Liver (tissue), 3 donors: ENCODE measurements at regions not wholly inside any gene's neighbourhood (a gene's known extent, or its start where the extent isn't known, plus 50 kb on each side); places are given as distances from the start of the nearest gene placed in this dataset.

ENCODE experiments used
- FOXA1 ChIP-seq: IDR thresholded peaks from 2 replicates; pipeline ENCODE4 v1.6.1; 2016; ENCODE audit warnings: antibody characterized with exemption
- FOXA2 ChIP-seq: IDR thresholded peaks from 2 replicates; pipeline ENCODE4 v1.6.1; 2016; ENCODE audit warnings: antibody characterized with exemption
- GABPA ChIP-seq, 2 donors: IDR thresholded peaks in 1 of 2; conservative IDR thresholded peaks in 1 of 2; 2 replicates each; pipeline ENCODE4 v1.6.1; 2016; ENCODE audit warnings: antibody characterized with exemption in 2 of 2, mild to moderate bottlenecking in 1 of 2, moderate library complexity in 1 of 2
- HNF4G ChIP-seq: IDR thresholded peaks from 2 replicates; pipeline ENCODE4 v1.6.1; 2016; ENCODE audit warnings: antibody characterized with exemption
- RAD21 ChIP-seq, 2 donors: IDR thresholded peaks; 2 replicates each; pipeline ENCODE4 v1.6.1; 2016; ENCODE audit warnings: antibody characterized with exemption in 2 of 2, mild to moderate bottlenecking in 2 of 2
- RXRA ChIP-seq, 2 donors: IDR thresholded peaks; 2 replicates each; pipeline ENCODE4 v1.6.1; 2017 to 2018; ENCODE audit warnings: antibody characterized with exemption in 2 of 2, mild to moderate bottlenecking in 1 of 2
- SP1 ChIP-seq: IDR thresholded peaks from 2 replicates; pipeline ENCODE4 v1.6.1; 2018; ENCODE audit warnings: antibody characterized with exemption, mild to moderate bottlenecking
- TAF1 ChIP-seq: conservative IDR thresholded peaks from 2 replicates; pipeline ENCODE4 v1.6.1; 2016; ENCODE audit warnings: antibody characterized with exemption, mild to moderate bottlenecking
- YY1 ChIP-seq: IDR thresholded peaks from 2 replicates; pipeline ENCODE4 v1.6.1; 2016; ENCODE audit warnings: antibody characterized with exemption, mild to moderate bottlenecking
- TF ChIP-seq, protein P1 (sequence below): fragments of 150-350 bp; IDR thresholded peaks from 2 replicates; pipeline ENCODE4 v1.5.1; 2017; ENCODE audit warnings: improper control_type of control experiment, low read depth, low read length; ENCODE audit not compliant: missing input control
- TF ChIP-seq, protein P2 (sequence below): IDR thresholded peaks from 2 replicates; pipeline ENCODE4 v1.6.1; 2016; ENCODE audit warnings: antibody characterized with exemption, mild to moderate bottlenecking
- TF ChIP-seq, protein P3 (sequence below): IDR thresholded peaks from 2 replicates; pipeline ENCODE4 v1.6.1; 2016; ENCODE audit warnings: antibody characterized with exemption
- TF ChIP-seq, protein P4 (sequence below): IDR thresholded peaks from 2 replicates; pipeline ENCODE4 v1.6.1; 2016; ENCODE audit warnings: antibody characterized with exemption
- donor health status: healthy.
- donor health status: healthy.

DNA sequence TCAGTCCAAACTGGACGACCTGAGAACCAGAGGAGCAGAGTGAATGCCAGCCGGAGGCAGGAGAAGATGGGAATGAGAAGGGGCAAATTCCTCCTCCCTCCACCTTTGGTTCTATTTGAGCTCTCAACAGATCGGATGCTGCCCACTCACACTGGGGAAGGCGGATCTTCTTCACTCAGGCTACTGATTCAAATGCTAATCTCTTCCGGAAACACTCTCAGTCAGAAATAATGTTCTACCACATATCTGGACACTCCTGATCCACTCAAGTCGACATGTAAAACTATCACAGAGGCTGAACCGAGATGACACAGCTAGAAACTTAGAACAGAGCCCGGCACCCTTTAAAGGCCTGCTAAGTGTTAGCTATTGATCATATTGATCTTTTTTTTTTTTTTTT, 57.4 kb upstream of the GRIN2A start:
- TF ChIP-seq FOXA1 (no peak), YY1 (no peak), HNF4G (no peak), GABPA (IDR thresholded peaks at IDR 0.05 in 1 of 2, conservative IDR thresholded peaks at IDR 0.05 in 1 of 2) (no peak), RXRA (IDR thresholded peaks at IDR 0.05) (no peak), TAF1 (no peak), RAD21 (IDR thresholded peaks at IDR 0.05) (no peak), FOXA2 (no peak), SP1 (no peak)
- TF ChIP-seq, protein P1, sequence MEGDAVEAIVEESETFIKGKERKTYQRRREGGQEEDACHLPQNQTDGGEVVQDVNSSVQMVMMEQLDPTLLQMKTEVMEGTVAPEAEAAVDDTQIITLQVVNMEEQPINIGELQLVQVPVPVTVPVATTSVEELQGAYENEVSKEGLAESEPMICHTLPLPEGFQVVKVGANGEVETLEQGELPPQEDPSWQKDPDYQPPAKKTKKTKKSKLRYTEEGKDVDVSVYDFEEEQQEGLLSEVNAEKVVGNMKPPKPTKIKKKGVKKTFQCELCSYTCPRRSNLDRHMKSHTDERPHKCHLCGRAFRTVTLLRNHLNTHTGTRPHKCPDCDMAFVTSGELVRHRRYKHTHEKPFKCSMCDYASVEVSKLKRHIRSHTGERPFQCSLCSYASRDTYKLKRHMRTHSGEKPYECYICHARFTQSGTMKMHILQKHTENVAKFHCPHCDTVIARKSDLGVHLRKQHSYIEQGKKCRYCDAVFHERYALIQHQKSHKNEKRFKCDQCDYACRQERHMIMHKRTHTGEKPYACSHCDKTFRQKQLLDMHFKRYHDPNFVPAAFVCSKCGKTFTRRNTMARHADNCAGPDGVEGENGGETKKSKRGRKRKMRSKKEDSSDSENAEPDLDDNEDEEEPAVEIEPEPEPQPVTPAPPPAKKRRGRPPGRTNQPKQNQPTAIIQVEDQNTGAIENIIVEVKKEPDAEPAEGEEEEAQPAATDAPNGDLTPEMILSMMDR = no peak
- TF ChIP-seq, protein P2, sequence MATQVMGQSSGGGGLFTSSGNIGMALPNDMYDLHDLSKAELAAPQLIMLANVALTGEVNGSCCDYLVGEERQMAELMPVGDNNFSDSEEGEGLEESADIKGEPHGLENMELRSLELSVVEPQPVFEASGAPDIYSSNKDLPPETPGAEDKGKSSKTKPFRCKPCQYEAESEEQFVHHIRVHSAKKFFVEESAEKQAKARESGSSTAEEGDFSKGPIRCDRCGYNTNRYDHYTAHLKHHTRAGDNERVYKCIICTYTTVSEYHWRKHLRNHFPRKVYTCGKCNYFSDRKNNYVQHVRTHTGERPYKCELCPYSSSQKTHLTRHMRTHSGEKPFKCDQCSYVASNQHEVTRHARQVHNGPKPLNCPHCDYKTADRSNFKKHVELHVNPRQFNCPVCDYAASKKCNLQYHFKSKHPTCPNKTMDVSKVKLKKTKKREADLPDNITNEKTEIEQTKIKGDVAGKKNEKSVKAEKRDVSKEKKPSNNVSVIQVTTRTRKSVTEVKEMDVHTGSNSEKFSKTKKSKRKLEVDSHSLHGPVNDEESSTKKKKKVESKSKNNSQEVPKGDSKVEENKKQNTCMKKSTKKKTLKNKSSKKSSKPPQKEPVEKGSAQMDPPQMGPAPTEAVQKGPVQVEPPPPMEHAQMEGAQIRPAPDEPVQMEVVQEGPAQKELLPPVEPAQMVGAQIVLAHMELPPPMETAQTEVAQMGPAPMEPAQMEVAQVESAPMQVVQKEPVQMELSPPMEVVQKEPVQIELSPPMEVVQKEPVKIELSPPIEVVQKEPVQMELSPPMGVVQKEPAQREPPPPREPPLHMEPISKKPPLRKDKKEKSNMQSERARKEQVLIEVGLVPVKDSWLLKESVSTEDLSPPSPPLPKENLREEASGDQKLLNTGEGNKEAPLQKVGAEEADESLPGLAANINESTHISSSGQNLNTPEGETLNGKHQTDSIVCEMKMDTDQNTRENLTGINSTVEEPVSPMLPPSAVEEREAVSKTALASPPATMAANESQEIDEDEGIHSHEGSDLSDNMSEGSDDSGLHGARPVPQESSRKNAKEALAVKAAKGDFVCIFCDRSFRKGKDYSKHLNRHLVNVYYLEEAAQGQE = no peak
- TF ChIP-seq, protein P3, sequence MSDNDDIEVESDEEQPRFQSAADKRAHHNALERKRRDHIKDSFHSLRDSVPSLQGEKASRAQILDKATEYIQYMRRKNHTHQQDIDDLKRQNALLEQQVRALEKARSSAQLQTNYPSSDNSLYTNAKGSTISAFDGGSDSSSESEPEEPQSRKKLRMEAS = no peak
- TF ChIP-seq, protein P4, sequence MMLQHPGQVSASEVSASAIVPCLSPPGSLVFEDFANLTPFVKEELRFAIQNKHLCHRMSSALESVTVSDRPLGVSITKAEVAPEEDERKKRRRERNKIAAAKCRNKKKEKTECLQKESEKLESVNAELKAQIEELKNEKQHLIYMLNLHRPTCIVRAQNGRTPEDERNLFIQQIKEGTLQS = no peak
